ENCODE measurements at regions not wholly inside any gene's neighbourhood (a gene's known extent, or its start where the extent isn't known, plus 50 kb on each side); places are given as distances from the start of the nearest gene placed in this dataset.
A peak's percentile ranks its signal among the peaks of the same experiment; 100 is the strongest.
"Not testable (repeated sequence)": the region's sequence is repeated elsewhere in the genome, so short reads cannot be mapped to it uniquely, and the experiment has no call there.

DNA sequence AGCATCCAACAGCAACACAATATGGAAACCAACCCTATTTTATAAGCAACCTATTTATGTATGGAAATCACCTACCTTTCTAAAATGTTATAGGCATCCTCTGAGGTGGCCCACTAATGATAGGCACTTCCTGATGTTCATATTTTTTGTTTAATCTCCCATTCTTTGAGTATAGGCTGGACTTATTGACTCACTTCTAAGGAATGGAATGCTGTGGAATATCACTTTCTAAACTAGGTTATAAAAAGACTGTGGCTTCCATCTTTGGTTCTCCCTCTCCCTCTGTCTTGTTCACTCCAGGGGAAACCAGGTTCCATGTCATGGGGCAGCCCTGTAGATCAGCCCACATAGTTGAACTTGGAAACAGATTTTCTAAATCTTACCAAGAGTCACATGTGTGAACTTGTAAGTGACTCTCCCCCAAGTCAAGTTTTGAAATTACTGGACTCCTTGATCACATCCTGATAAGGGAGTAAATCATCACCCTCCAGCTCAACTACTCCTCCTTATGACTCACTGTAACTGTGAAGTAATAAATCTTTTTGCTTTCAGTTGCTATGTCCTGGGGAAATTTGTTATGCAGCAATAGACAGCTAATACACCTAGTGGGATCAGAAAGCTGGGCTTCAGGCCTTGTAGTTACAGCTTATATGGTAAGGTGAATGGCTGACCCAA lies 133.6 kb upstream of the POMZP3 start:
- DNase-seq (ENCODE audit: low read depth); H3K4me3 ChIP-seq (ENCODE audit: low read depth, low read length): not testable (repeated sequence)

DNA sequence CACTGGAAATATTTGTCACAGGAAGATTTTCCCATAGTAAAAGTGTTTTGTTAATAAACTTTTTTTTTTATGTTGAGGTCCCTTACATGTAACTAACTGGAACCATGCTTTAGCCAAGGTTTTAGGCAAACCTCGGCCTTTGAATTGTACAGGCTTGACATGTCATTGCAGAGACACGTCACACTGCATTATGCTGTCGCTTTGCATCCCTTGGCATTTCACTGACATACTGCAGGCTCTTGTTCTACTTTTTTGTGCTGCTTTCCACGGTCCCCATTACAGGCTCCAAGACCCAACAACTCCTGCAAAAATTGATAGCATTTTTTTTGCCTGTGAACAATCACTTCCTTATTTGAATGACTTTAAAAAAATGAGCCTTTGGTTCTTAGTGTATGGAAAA lies 112.5 kb upstream of the POMZP3 start:
- not testable (repeated sequence) for DNase-seq (ENCODE audit: low read depth); H3K4me3 ChIP-seq (ENCODE audit: low read depth, low read length)

DNA sequence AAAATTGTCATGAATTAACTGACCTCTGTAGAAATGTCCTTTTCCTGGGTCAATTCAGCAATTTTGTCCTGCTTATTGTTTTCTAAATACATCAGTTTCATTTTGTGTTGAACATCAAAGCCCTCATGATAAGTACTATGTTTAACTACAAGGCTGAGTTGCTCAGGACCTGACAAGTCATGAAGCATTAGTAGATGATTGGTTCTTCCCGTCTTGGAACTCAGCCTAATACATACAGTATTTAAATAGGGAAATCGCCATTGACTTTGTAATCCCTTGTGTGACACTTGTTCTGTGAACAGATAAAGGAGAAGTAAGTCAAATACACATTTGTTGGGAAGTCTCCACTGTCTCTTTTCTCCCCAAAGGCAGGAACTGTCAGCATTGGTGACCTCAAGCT lies 109.6 kb upstream of the POMZP3 start:
- H3K4me3 ChIP-seq (ENCODE audit: low read depth, low read length); DNase-seq (ENCODE audit: low read depth): not testable (repeated sequence)

DNA sequence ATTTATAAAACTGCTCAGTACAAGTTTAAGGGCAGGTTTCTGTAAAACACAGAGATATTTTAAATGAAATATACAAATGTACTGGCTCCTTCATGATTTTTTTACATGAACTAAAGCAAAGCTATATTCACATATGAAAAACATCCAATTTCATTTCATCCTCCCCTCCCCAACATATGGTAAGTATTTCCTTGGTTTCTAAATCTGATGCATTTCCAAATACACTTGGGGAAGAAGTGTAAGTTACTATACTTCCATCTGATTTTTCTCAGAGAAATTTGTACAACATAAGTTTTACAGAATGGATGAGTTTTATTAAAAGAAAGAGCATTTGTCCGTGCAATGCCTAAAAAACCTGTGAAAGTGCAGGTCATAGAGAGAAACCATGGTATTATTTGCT lies 109.0 kb upstream of the POMZP3 start:
- DNase-seq (ENCODE audit: low read depth); H3K4me3 ChIP-seq (ENCODE audit: low read depth, low read length): not testable (repeated sequence)

DNA sequence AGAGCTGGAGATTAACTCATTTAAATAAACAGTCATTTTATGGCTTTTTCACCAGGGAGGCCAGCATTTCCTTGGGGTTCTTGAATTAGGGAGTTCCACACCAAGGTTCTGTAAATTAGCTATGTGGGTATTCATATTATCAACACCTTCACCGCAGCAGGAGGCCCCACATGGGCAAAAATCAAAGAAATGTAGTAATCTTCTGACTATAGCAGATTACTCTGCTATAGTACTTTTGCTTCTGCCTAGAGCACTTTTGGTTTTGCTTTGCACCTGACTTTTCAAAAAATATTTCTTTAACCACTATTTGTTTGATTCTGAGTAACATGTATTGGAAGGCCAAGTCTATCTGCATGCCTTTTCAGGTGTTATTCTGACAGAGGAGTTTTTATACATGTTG lies 108.6 kb upstream of the POMZP3 start:
- not testable (repeated sequence) for H3K4me3 ChIP-seq (ENCODE audit: low read depth, low read length); DNase-seq (ENCODE audit: low read depth)

DNA sequence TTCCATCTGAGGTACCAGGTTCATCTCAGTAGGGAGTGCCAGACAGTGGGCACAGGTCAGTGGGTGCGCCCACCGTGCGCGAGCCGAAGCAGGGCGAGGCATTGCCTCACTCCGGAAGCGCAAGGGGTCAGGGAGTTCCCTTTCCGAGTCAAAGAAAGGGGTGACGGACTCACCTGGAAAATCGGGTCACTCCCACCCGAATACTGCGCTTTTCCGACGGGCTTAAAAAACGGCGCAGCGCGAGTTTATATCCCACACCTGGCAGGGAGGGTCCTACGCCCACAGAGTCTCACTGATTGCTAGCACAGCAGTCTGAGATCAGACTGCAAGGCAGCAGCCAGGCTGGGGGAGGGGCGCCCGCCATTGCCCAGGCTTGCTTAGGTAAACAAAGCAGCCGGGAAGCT lies 101.5 kb upstream of the POMZP3 start:
- not testable (repeated sequence) for DNase-seq (ENCODE audit: low read depth); H3K4me3 ChIP-seq (ENCODE audit: low read depth, low read length)

DNA sequence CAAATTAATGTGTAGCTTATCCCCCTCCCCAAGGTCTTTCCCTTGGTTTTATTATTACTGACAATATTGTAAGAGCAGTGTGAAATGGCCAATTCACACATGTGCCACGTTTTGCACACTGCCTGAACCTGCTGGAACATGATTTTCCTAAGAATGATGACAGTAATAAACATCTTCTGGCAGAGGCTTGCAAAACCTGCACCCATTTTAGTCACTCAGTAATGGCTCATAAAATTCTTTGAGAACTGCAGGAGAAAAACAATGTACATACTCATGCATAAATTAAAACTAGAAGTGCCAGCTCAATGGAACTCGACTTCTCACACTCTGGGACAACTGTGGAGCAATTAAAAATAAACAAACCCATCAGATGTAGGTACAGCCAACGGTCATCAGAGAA lies 96.8 kb upstream of the POMZP3 start:
- DNase-seq (ENCODE audit: low read depth); H3K4me3 ChIP-seq (ENCODE audit: low read depth, low read length): not testable (repeated sequence)

DNA sequence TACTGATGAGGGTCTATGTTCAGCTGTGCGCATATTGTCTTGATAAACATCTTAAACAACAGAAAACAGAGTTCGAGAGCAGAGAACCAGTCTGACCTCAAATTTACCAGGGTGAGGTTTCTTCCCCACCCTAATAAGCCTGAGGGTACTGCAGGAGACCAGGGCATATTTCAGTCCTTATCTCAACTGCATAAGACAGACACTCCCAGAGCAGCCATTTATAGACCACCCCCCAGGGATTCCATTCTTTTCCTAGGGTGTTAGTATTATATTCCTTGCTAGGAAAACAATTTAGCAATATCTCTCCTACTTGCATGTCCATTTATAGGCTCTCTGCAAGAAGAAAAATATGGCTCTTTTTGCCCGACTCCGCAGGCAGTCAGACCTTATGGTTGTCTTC lies 89.5 kb upstream of the POMZP3 start:
- DNase-seq (ENCODE audit: low read depth); H3K4me3 ChIP-seq (ENCODE audit: low read depth, low read length): not testable (repeated sequence)

DNA sequence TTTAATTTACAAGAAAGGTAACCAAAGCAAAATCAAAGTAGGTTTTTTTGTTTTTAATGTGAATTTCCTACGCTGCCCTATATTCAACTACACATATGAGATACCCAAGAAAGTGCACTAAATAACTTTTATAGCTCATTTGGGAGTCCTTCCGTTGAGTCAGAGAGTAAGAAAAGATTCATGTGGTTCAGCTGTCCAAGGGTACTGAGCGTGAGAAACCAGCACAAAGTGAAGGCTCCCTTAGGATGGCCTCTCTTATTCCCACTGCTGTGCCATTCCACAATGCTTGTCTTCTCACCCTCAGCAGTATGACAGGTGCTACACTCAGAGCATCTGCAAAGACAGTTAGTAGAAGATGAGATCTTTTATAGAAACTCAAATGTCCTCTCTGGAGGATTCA lies 85.8 kb upstream of the POMZP3 start:
- not testable (repeated sequence) for H3K4me3 ChIP-seq (ENCODE audit: low read depth, low read length)
- DNase-seq (ENCODE audit: low read depth): peak; percentile 11

DNA sequence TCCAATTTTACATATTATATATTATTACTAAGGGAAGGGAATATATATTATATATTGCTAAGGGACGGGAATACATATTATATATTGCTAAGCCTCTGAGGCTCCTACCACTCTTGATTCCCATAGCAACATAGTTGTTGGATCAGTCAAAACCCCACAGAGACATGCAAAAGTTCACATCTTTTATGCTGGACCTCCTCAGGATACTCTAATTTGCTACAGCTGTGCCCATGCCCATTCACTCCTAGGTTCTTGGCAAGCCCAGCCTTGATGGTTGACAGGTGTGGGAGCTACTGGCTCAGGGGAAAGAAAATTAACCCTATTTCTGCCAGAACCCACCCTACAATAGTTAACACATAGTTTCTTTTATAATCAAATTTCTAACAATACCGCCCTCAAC lies 84.6 kb upstream of the POMZP3 start:
- H3K4me3 ChIP-seq (ENCODE audit: low read depth, low read length); DNase-seq (ENCODE audit: low read depth): not testable (repeated sequence)

DNA sequence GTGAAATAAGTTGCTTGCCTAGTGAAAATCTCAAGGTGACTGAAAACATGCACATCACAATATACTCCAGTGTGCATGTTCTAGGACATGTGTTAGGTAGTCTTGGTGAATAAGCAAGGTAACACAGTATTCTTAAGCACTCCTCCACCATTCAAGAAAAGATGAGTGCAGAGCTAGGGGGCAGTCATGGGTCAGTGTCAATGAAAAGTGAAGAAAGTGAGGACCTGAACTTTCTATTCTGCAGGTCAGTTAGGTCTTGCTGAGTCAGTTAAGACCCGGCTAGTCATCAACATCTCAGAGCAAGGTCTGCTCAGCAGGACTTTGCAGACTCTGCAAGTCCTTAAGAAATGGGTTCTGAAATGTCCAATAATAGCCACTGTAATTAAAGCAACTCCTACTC lies 82.6 kb upstream of the POMZP3 start:
- DNase-seq (ENCODE audit: low read depth); H3K4me3 ChIP-seq (ENCODE audit: low read depth, low read length): not testable (repeated sequence)

DNA sequence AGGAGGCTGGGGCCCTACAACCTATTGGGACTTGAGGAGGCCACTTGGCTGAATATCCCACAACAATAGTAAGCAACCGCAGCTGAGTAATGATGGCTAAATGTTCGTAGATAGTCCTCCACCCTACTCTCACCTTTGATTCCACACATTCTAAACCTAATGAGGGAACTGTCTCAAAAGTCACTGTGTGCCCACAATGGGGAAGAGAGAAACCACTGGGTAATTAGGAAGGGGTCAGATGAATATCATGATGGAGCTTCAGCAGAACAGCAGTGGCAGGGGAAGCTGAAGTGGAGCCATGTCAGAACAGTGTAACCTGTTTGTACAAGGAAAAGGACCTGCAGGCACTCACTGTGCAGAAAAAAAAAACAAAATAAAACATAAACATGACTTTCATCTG lies 81.4 kb upstream of the POMZP3 start:
- H3K4me3 ChIP-seq (ENCODE audit: low read depth, low read length); DNase-seq (ENCODE audit: low read depth): not testable (repeated sequence)

DNA sequence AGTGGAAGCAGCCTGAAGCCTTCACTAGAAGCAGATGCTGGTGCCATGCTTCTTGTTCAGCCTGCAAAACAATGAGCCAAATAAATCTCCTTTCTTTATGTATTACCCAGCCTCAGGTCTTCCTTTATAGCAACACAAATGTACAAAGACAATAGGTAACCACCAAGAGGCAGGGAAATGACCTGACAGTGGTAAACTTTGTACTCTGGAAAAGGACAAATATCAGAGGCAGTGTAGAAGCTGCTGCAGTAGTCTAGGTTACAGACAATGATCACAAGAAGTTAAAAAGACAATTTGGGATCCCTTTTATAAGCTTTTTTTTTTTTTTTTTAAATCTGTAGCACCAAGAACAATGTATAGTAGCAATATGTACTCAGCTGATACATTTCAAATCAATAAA lies 76.7 kb upstream of the POMZP3 start:
- not testable (repeated sequence) for H3K4me3 ChIP-seq (ENCODE audit: low read depth, low read length); DNase-seq (ENCODE audit: low read depth)

DNA sequence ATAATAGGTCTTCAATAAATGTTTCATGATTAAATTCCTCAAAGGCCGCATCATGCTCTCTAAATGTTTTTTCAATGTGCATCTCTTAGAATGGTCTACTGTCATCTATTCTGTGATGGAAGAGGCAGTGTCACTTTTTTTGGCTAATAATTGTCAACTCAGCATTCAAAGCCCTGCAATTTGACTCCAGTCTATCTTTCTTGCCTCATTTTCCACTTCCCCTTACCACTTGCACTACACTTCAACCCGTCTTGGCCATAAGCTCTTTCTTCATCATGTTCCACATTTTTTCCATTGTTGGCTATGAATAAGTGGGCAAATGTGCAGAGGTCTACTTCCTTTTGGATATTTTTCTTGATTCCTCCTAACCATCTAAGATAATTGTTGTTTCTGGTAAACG lies 59.2 kb upstream of the POMZP3 start:
- DNase-seq (ENCODE audit: low read depth); H3K4me3 ChIP-seq (ENCODE audit: low read depth, low read length): not testable (repeated sequence)

DNA sequence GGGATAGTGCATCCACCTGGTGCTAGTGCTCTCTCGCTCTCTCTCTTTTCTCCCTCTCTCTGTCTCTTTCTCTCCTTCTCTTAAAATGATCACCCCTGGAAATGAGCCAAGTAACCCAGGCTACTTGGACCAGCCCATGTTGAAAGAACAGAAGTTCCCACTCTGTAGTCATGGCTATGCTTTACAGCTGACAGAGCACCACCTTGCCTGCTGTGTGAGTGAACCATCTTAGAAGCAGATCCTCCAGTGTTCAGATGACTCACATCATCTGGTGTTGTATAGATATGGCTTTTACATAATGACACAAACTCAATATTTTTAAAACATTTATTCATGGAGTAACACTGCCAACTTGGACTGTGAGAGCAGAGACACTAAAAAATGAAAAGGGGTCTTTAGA lies 57.7 kb upstream of the POMZP3 start:
- not testable (repeated sequence) for DNase-seq (ENCODE audit: low read depth); H3K4me3 ChIP-seq (ENCODE audit: low read depth, low read length)

DNA sequence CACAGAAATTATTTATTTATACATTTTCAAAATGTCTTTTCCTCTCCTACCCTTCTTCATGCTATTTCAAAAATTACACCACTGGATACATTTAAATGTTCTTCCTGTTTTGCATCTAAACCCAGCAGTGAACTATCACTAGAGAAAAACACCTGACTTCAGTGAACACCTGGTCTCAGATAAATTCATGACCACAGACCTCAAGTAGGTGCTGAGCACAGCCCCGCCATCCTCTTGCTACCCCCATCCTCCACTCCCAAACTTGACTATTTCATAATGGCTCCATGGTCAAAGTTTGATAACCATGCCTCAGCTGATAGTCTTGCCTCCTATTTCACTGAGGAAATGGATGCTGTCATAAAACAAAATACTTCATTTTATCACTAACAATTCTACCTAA lies 56.6 kb upstream of the POMZP3 start:
- not testable (repeated sequence) for H3K4me3 ChIP-seq (ENCODE audit: low read depth, low read length); DNase-seq (ENCODE audit: low read depth)

DNA sequence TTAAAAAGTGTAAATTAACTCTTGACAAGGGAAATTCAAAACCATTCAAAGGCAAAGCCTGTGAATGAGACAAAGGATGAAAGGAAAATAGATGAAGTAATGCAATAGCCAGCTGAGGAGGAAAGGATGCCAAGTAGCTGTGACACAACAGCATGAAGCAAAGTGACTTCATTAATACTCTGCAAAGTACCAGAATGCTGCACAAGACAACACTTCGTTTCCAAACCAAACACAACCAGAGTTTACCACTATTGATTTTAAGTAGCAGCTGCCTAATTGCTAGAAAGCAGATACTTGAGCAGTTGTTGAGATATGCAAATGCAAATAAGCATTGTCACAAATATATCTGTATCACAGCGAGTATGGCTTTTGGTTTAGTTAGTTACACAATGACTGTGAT lies 54.7 kb upstream of the POMZP3 start:
- H3K4me3 ChIP-seq (ENCODE audit: low read depth, low read length); DNase-seq (ENCODE audit: low read depth): not testable (repeated sequence)

DNA sequence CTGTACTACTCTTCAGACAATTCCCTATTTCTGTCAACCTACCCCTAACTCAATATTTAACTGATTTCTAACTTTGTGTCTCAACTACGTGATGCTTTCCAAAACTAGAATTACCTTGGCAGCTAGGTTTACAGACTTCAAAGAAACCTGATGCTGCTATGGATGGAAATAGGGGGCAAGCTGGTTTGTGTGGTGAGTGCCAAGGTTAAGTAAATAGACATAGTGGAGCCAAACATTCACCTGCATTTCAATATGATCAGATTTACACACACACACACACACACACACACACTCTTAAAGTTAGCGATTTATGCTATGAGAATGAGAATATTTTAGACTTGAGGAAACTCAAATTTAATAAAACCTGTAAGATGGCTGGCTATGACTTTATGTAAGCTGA lies 52.1 kb upstream of the POMZP3 start:
- H3K4me3 ChIP-seq (ENCODE audit: low read depth, low read length); DNase-seq (ENCODE audit: low read depth): not testable (repeated sequence)

DNA sequence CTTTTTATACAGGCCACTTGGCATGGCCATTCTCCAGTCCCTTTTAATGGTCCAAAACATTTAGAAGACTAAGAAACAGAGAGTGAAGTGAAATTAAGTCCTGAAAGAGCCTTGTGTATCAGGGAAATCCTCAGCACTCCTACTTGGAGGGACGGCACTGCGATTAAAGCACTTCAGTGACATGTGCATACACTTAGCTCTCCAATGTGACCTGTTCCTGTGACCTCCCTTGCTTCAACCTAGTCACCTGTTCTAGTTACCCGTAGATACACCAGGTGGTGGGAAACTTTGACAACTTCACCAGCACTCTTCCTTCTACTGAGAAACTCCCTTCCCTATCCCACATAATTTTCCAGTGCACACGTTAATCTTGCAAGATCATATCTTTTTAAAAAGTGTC lies 51.4 kb upstream of the POMZP3 start:
- not testable (repeated sequence) for DNase-seq (ENCODE audit: low read depth); H3K4me3 ChIP-seq (ENCODE audit: low read depth, low read length)

DNA sequence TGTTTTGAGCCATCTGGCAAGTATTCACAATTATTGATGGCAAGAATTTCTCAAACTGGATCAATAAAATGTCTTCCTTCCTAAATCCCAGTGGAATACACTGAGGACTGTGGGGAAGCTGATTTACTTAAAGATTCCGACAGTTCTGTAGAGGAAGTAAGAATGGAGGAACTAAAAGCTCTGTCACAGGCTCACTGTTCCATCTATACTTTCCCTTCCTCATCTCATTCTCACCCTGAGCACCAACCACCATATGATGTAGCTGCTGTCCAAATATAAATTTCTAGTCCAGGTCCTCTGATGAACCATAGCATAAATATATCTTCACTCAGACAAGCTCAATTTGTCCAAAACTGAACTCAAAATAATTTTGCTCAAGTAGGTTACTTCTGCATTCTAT lies 49.8 kb upstream of the POMZP3 start:
- not testable (repeated sequence) for H3K4me3 ChIP-seq (ENCODE audit: low read depth, low read length); DNase-seq (ENCODE audit: low read depth)

Data from skeletal muscle cell (primary cell).